Skeletal muscle satellite cell (primary cell): ENCODE measurements at regions not wholly inside any gene's neighbourhood (a gene's known extent, or its start where the extent isn't known, plus 50 kb on each side); places are given as distances from the start of the nearest gene placed in this dataset.

Source experiments
- H3K27me3 ChIP-seq: 2 replicates; pipeline ENCODE4 v1.7.0; 2013; ENCODE audit warnings: low read length; ENCODE audit not compliant: control insufficient read depth, insufficient read depth
- H3K36me3 ChIP-seq: 2 replicates; pipeline ENCODE4 v1.7.0; 2013; ENCODE audit warnings: mild to moderate bottlenecking, control low read depth, low read length; ENCODE audit not compliant: insufficient read depth
- H3K4me1 ChIP-seq: 2 replicates; pipeline ENCODE4 v1.7.0; 2013; ENCODE audit warnings: low read length; ENCODE audit not compliant: control insufficient read depth, insufficient read depth
- H3K4me2 ChIP-seq: 2 replicates; pipeline ENCODE4 v1.7.0; 2013; ENCODE audit warnings: mild to moderate bottlenecking, low read length
- H3K4me3 ChIP-seq: 2 replicates; pipeline ENCODE4 v1.7.0; 2013; ENCODE audit warnings: low read length
- H3K9ac ChIP-seq: 2 replicates; pipeline ENCODE4 v1.7.0; 2013; ENCODE audit warnings: mild to moderate bottlenecking, low read depth, low read length, moderate library complexity
- H3K9me3 ChIP-seq: replicated peaks from 2 replicates; pipeline ENCODE4 v1.7.0; 2013; ENCODE audit warnings: mild to moderate bottlenecking, control low read depth, low read length

DNA sequence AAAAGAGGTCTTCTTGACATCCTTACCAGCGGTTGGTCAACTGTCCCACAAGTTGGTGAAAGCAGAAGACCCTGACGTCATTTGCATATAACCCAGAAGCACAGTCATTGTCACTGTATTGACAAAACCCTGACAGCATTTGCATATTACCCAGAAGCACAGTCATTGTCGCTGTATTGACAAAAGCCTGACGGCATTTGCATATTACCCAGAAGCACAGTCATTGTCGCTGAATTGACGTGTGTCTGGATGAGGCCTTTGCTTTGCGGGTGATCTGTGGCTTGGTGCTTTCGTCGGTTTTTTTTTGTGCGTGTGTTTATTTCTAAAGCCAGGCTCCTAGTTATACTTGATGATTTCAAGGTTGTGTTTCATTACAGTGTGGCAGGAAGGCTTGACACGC lies 1145.2 kb downstream of the BRD1 start:
- H3K4me1 ChIP-seq = no peaks in the 10 kb centered on the region
- H3K9me3 ChIP-seq = peaks cover 10% of the 10 kb centered on the region
- no peak overlapping the region for H3K4me3 ChIP-seq
- H3K9ac ChIP-seq = no peak overlapping the region
- no peaks in the 10 kb centered on the region for H3K27me3 ChIP-seq
- no peaks in the 10 kb centered on the region for H3K36me3 ChIP-seq
- H3K4me2 ChIP-seq = no peak overlapping the region

DNA sequence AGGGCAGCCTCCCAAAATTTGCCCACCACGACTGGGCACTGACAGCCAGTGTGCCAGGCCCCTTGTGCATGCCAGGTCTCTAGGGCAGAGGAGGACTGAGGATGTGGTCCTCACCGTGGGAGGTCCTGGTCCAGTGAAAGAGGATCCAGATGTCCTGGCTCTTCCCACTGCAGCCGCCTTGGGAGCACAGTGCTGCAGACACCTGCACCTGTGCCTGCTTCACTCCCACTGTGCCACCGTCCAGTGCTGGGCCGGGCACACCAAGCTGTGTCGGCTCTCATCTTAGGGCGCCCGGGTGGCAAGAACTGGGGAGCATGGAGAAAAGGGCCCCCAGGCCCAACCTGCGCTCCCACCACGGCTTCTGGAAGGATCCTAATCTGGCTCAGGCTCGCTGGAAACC lies 1147.1 kb downstream of the BRD1 start:
- Histone ChIP-seq H3K4me1 (no peaks in the 10 kb centered on the region), H3K27me3 (no peaks in the 10 kb centered on the region), H3K4me3 (no peak overlapping the region), H3K9me3 (peaks cover 9% of the 10 kb centered on the region), H3K36me3 (no peaks in the 10 kb centered on the region), H3K9ac (no peak overlapping the region), H3K4me2 (no peak overlapping the region)

DNA sequence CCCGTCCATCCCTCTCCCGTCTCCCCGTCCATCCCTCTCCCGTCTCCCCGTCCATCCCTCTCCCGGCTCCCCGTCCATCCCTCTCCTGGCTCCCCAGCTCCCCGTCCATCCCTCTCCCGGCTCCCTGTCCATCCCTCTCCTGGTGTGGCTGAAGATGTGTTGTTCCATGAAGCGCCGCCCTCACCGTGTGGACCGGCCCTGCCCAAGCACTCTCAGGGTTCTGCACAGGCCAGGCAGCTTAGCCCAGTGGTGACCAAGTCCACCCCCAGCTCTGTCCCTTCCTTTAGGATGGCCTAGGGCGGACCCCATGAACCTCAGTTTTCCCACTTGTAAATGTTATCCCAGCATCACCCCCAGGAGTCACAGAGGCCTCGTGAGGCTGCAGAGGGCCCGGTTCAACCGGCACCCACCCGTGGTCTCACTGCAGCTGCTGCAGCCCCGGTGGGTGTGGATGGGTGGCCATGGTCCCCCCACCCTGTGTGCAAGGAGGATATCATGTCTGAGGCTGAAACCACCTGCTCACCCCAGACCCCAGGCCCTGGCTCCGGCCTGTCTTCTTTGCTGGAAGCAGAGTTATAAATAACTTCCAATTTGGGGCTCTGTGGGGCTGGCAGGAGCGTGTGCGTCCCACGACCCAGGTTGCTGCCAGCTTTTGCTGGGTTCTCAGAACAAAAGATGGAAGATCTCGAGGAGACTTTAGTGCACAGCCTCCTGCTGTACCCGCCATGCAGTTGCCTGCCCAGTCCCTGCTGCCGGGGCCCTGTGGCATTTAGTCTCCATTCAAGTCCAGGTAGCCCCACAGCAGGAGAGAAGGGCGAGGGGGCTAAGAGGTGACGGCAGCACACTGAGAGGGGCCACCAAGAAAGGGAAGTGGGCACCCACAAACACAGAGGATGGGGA lies 1147.8 kb downstream of the BRD1 start:
- Histone ChIP-seq H3K4me1 (no peaks in the 10 kb centered on the region), H3K4me3 (no peak overlapping the region), H3K9me3 (peaks cover 7% of the 10 kb centered on the region), H3K36me3 (no peaks in the 10 kb centered on the region), H3K4me2 (no peak overlapping the region), H3K9ac (no peak overlapping the region), H3K27me3 (no peaks in the 10 kb centered on the region)

DNA sequence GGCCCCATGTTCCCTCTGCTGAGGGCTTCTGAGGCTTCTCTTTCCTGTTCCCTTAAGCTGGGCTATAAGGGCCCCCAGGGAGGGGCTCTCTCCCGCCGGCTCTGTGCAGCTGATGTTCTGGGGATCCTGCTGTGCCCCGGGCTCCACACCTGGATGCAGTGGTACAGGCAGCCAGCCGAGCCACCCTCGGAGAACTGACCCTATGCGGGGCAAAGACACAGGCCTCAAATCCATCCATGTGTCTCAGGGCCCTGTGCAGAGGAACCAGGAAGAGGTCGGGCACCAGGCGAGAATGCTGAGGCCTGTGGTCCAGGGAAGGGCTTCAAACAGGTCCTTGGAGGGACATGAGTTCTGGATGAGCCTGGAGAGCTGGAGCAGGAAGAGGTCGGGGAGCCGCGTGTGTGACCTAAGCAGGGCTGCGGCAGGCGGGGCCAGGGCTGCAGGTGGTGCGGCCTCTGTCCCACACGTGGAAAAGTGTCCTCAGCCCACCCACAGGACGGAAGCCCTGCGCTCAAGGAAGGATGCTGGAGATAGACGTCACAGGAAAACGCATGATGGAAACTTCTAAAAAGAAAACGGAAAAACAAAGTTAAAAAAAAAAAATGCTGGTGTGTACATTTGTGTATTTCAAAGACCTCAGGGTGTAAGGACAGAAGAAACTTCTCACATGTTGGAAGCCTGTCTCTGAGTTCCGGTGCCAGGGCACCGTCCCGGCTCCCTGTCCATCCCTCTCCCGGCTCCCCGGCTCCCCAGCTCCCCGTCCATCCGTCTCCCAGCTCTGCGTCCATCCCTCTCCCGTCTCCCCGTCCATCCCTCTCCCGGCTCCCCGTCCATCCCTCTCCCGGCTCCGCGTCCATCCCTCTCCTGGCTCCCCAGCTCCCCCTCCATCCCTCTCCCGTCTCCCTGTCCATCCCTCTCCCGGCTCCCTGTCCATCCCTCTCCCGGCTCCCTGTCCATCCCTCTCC lies 1149.2 kb downstream of the BRD1 start:
- Histone ChIP-seq H3K9ac (no peak overlapping the region), H3K4me3 (no peak overlapping the region), H3K27me3 (no peaks in the 10 kb centered on the region), H3K9me3 (peaks cover 11% of the 10 kb centered on the region), H3K4me2 (no peak overlapping the region), H3K4me1 (no peaks in the 10 kb centered on the region), H3K36me3 (no peaks in the 10 kb centered on the region)

DNA sequence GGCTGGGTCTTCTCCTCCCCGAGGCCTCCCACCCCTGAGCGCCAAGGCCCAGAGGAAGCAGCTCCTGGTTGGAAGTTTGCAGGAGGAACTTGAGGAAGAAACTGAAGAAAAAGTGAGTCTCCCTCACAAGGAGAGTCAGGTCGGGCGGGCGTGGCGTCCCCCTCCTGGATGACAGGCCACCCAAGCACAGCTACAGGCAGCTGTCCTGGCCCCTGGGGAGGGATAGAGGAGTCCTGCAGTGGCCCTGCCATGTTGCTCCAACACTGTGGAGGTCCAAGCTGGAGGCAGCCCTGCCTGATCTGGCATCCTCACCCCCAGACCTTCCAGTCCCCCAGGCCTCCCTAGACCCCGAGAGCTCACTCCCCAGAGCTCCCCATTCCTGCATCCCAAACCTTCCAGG lies 1150.1 kb downstream of the BRD1 start:
- Histone ChIP-seq H3K27me3 (no peaks in the 10 kb centered on the region), H3K9ac (no peak overlapping the region), H3K4me1 (no peaks in the 10 kb centered on the region), H3K4me2 (no peak overlapping the region), H3K4me3 (no peak overlapping the region), H3K9me3 (peaks cover 17% of the 10 kb centered on the region), H3K36me3 (no peaks in the 10 kb centered on the region)

DNA sequence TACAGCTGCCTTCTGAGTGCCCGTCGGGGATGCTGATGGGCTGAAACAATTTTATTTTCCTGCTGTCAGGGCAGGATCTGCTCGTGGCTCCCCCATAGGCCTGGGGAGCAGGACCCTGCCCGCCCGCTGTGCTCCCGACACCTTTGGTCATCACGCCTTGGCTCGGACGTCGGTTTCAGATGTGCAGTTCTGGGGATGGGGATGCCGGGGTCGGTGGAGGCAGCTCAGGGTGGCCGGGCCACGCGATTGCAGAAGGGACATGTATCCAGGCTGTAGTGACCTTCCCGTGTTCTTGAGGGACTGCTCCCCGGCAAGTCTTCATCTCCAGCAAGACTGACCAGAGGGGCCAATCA lies 1150.5 kb downstream of the BRD1 start:
- H3K9me3 ChIP-seq = peaks cover 21% of the 10 kb centered on the region
- H3K4me3 ChIP-seq = no peak overlapping the region
- H3K9ac ChIP-seq = no peak overlapping the region
- no peaks in the 10 kb centered on the region for H3K4me1 ChIP-seq
- no peak overlapping the region for H3K4me2 ChIP-seq
- H3K36me3 ChIP-seq = no peaks in the 10 kb centered on the region
- no peaks in the 10 kb centered on the region for H3K27me3 ChIP-seq

DNA sequence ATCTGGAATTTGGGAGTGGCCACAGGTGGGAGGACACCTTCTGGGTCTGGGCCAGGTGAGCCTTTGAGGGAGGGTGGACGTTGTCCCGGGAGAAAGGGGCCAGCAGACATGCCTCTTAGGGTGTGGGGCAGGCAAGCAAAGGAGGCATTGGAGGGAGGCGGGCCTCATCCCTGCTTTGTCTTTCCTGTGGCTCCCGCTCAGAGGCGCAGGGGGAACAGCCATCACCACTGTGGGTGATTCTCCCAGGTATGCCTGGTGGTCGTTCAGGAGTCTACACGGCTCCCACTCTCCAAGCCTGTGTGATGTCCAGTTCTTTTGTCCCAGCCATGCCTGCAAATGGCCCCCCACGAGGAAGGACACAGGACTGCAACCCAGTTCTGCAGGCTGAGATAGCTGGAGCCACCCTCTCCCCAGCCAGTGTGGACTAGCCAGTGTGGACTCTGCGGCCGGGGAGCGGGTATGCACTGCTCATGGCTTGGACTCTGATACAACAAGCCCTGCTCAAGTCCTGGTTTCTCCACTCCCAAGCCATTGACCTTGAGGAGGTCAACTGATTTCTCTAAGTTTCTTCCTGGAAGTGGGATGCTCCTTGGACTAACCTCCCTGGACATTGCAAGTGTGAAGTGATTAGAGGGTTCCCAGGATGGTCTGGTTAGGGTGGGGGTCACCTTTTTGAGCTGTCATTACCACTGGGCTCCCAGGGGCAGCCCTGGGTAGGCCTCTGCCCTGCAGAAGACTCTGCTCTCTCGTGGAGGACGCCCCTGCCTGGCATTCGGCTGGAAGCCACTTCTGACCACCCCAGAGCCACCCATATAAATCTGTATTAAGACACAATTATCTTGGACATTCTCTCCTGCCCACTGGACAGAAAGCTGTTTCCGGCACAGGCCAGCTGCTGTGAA lies 1151.2 kb downstream of the BRD1 start:
- H3K4me1 ChIP-seq = no peaks in the 10 kb centered on the region
- H3K4me3 ChIP-seq = no peak overlapping the region
- H3K4me2 ChIP-seq = no peak overlapping the region
- peaks cover 24% of the 10 kb centered on the region for H3K9me3 ChIP-seq
- H3K27me3 ChIP-seq = no peaks in the 10 kb centered on the region
- H3K36me3 ChIP-seq = no peaks in the 10 kb centered on the region
- no peak overlapping the region for H3K9ac ChIP-seq

DNA sequence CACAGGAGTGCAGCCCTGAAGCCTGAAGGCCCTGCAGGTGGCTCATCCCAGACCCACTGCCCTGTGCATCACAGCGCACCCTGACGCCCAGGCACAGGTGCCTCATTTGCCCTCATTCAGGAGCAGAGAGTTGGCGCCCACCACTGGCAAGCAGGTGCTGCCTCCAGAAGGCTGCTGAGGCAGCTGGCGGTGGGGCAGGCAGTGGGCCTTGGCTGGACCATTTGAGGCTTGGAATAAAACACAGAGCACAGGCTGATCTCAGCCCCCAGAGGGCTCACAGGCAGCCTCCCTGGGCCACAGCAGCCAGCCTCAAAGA lies 1151.9 kb downstream of the BRD1 start:
- H3K4me2 ChIP-seq = no peak overlapping the region
- H3K4me1 ChIP-seq = no peaks in the 10 kb centered on the region
- no peaks in the 10 kb centered on the region for H3K36me3 ChIP-seq
- no peaks in the 10 kb centered on the region for H3K27me3 ChIP-seq
- H3K9ac ChIP-seq = no peak overlapping the region
- H3K9me3 ChIP-seq = peaks cover 23% of the 10 kb centered on the region
- H3K4me3 ChIP-seq = no peak overlapping the region

DNA sequence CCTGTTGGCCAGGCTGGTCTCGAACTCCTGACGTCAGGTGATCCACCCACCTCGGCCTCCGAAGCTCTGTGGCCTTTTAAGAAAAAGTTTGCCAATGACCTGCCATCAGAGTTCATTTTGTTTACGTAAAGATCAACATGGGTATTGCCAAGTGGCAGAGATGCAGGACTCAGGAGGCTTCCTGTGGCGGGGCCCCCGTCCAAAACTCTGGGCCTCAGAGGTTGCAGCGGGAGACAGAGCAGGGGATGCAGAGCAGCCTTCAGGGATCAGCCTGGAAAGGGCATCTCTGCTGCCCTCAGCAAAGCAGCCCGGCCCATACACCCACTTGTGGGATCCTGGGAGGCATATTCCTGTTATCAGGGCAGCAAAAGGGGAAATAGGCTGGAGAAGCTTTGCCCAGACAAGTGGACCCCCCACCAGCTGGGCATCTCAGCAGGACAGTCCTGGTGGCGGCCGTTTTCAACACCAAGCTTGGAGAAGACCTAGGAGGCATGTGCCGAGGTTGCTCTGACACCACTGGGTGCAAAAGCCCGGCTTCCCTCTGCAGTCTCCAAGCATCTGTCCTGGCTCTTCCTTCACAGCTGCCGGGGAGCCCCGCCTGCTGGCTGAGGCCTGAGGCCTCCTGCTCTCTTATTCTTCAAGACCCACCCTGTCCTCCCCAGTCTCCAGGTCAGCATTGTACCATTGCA lies 1152.4 kb downstream of the BRD1 start:
- Histone ChIP-seq H3K36me3 (no peaks in the 10 kb centered on the region), H3K27me3 (no peaks in the 10 kb centered on the region), H3K4me2 (no peak overlapping the region), H3K9ac (no peak overlapping the region), H3K9me3 (peaks cover 28% of the 10 kb centered on the region), H3K4me1 (no peaks in the 10 kb centered on the region), H3K4me3 (no peak overlapping the region)

DNA sequence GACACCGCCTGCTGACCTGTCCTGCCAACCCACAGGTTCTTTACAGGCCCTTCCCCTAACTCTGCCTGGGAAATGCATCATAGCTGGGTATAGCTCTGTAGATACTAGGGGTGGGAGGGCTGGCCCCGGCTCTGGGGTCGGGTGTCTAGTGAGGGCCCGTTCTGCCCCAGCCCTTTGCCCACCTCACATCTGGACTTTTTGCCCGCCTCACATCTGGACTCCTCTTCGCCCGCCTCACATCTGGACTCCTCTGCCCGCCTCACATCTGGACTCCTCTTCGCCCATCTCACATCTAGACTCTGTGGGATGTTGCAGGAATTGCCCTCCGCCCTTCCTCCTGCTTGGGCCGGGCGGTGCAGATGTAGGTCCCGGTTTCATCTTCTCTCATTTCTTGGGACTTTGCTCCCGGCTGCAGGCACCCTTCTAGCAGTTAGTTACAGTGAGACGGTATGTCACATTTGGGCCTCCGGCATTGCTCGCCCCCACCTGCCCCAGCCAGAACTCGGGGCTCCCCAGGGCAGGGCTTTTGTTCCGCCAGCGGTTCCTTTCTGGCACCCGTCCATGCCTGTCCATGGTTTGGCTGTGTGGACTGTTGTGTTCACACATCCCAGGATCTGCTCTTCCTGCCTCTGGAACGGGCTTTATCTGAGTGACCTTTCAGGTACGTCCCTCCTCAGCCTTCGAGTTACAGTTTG lies 1153.7 kb downstream of the BRD1 start:
- Histone ChIP-seq H3K4me3 (no peak overlapping the region), H3K4me2 (no peak overlapping the region), H3K9me3 (peaks cover 38% of the 10 kb centered on the region), H3K36me3 (no peaks in the 10 kb centered on the region), H3K4me1 (no peaks in the 10 kb centered on the region), H3K9ac (no peak overlapping the region), H3K27me3 (no peaks in the 10 kb centered on the region)
